Medulla oblongata (tissue), 1 donor: ENCODE measurements at regions not wholly inside any gene's neighbourhood (a gene's known extent, or its start where the extent isn't known, plus 50 kb on each side); places are given as distances from the start of the nearest gene placed in this dataset.

Experiments
- DNase-seq: peaks from one replicate; pipeline ENCODE4 v3.0.0-alpha.2; 2015; ENCODE audit errors: extremely low spot score

- peak; percentile 4 for DNase-seq
Measured at GRCh38 chr7:19442016-19442785, 266.6 kb downstream of the POLR1F start.

GRCh38 chr7:19439517-19439916 lies 269.3 kb downstream of the POLR1F start:
- DNase-seq = no peak

DNA sequence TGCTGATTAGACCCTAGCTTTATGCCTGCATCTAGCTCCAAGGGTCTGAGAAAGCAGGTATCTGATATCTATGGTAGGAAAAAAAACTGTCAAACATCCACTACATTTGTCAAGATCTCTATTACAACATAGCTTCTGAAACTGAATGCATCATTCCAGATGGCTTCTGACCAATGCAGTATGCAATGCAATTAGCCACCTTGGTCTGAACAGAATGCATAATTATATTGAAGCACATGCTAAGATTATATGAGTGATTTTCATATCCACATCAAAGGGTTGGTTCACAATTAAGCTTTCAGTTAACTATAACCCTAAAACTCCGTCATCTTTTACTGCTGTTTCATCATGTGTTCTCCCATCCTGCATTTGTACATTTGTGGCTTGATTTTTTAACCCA lies 271.4 kb downstream of the POLR1F start:
- no peak for DNase-seq

DNA sequence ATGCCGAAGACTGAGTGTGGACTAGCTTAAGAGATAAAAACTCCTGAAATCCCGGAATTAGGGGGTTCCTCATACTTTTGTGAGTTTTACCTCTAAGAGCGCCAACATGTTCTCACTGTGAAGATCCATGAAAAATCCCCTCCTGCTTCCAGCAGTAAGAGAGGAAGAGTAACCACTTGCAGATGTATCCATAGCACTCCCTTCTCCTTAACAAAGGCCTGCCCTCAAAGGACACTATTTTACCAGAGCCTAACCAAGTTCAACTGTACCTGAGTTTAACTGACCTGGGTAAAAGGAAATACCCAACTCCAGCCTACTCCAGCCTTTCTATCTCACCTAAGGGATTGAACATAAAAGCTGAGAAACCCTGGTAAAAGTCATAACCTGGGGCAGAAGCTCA lies 280.9 kb downstream of the POLR1F start:
- DNase-seq = no peak

DNA sequence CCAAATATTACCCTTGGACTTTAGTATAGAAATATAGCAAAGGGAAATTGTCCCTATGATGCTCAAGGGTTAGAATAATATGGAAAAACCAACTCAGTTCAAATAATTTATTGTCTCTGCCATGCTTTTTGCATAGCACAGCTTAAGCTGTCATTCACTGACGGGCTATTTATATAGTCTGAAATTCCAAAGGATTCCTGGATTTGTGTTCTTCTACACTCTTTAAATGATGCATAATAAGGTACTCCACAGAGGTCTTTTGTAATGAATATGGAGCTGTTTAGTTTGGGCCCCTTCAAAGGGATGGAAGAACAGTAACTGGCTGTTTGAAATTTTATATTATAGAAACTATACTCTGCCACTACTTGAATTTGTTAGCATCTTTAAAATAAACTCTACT lies 276.6 kb upstream of the FERD3L start:
- no peak for DNase-seq

GRCh38 chr7:19417231-19417630 lies 272.0 kb upstream of the FERD3L start:
- DNase-seq = no peak

DNA sequence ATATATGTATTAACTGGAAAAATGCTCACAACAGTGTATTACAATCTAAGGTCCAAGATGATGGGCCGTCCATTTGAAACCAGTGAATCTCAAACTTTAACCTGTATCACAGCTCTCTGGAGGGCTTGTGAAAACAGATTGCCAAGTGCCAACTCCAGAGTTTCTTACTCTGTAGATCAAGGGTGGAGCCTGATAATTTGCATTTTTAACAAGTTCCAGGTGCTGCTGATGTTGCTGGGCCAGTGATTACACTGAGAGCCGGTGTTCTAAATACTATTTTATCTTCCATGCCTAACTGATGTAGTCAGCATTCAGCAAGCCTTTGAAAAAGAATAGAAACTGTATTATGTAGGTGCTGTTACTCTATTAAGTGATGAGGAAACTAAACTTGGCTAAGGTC lies 269.9 kb upstream of the FERD3L start:
- no peak for DNase-seq

- no peak for DNase-seq
Measured at GRCh38 chr7:19413443-19413965, 268.3 kb upstream of the FERD3L start.

DNA sequence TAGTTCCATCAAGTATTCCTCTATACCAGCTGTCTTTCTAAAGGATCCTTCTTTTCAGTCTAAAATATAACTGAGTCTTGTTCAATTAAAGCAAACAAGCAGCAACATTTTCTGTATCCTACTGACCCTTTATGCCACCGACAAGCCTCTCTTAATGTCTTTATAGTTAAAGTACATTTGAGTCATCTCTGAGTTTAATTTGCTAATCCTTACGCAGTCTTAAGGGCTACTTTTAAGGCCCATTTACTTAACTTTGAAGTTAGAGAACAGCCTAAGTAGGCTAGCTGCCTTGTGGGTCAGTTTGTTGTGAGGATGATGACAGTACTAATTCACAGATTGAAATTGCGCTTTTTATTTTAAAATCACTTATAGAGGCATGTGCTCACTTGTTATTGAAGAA lies 265.5 kb upstream of the FERD3L start:
- no peak for DNase-seq

GRCh38 chr7:19410106-19410505 lies 264.9 kb upstream of the FERD3L start:
- DNase-seq = no peak

DNA sequence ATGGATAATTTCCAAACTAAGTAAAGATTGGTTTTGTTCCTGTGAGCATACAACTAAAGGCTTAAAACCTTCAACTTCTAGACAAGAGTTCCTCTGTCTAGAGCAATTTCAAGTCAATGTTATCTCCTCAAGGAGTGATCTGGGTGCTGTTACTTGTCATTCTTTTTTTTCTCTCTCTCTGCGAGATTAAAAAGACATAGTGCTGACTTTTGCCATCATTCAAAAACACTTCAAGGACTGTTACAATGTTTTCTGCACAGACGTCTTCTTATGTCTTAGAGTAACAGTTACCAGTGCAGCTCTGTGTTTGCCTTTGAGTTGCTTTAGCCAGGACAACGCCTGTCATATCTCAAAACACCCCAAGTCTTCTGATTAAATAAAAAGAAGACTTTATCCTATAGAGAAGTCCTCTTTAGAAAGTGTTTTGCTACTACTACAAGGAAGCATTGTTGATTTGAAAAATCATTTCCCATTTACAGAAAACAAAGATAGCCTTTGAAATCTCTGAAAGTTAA lies 263.5 kb upstream of the FERD3L start:
- DNase-seq = no peak

GRCh38 chr7:19407270-19407669 lies 262.0 kb upstream of the FERD3L start:
- no peak for DNase-seq

- DNase-seq = no peak
Measured at GRCh38 chr7:19405541-19405940, 260.3 kb upstream of the FERD3L start.

DNA sequence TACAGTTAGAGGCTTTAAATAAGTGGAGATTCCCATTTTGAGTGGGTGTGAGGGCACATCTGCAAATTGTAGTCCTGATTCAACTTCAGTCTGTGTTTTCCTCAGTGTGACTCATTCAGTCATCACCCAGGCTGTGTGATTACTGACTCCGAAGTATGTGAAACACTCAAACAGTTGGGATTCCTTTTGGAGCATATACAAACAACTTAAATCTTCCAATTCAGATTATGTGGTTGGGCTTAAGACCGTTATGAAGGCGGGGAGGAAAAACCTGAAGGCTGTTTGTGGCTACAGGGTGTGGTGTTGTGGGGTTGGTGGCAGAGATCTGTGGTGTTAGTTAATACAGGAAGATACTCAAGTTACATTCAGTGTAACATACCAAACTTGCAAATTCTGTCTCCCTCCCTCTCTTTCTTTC lies 259.7 kb upstream of the FERD3L start:
- no peak for DNase-seq

- no peak for DNase-seq
Measured at GRCh38 chr7:19403691-19404090, 258.5 kb upstream of the FERD3L start.

GRCh38 chr7:19401461-19401860 lies 256.2 kb upstream of the FERD3L start:
- DNase-seq = no peak

- no peak for DNase-seq
Measured at GRCh38 chr7:19400758-19401254, 255.6 kb upstream of the FERD3L start.

DNA sequence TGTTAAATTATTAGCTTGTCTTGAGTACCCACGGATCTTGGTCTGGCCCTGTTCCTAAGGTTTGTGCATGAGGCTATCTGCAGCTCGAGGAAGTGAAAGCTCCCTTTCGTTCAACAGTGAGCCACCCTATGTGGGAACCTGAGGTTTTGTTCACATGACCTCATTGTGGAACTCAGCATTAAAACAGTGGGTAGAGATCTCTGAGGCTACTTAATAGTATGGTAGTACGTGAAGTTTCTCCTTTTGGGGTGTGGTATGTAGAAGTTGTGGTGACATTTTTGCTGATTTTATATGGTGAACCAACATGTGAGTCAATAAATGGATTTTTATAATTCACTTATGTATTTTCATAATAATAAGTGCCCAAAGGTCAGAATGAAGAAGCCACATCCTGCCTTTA lies 252.7 kb upstream of the FERD3L start:
- peak; percentile 61 for DNase-seq

DNA sequence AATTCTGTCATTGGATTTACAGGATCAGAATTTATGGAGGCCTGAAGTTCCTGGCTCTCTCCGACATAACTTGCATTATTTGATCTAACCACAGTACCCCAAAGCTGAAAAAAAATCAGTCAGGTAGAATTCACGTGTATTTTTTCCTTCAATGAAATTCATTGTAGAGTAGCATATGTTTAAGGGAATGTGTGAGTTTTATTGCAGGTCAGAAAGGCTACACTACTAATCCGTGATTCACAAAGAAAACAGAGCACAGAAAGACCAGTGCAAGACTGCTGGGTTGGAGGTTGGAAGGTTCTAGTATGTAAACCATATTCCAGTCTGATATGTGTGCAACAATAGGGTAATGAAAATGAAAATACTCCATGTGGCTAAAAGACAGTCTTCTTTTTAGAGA lies 247.0 kb upstream of the FERD3L start:
- no peak for DNase-seq

GRCh38 chr7:19390795-19391194 lies 245.6 kb upstream of the FERD3L start:
- no peak for DNase-seq

- DNase-seq = no peak
Measured at GRCh38 chr7:19381321-19381720, 236.1 kb upstream of the FERD3L start.

DNA sequence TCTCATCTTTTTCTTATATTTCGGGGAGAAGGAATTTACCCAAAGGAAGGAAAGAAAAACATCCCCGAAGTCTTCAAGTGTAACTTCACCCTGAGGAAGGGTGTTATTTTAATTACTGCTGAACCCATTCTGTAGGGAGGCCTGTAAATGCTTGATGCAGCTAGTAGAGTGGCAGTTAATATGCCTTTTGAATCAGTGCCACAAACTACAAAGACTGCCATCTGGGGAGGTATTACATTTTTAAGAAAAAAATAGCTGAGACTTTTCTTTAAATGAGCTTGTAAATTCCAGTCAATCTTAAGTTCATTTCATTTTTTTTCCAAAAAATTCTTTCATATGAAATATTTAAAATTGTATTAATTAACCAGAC lies 233.1 kb upstream of the FERD3L start:
- no peak for DNase-seq

DNA sequence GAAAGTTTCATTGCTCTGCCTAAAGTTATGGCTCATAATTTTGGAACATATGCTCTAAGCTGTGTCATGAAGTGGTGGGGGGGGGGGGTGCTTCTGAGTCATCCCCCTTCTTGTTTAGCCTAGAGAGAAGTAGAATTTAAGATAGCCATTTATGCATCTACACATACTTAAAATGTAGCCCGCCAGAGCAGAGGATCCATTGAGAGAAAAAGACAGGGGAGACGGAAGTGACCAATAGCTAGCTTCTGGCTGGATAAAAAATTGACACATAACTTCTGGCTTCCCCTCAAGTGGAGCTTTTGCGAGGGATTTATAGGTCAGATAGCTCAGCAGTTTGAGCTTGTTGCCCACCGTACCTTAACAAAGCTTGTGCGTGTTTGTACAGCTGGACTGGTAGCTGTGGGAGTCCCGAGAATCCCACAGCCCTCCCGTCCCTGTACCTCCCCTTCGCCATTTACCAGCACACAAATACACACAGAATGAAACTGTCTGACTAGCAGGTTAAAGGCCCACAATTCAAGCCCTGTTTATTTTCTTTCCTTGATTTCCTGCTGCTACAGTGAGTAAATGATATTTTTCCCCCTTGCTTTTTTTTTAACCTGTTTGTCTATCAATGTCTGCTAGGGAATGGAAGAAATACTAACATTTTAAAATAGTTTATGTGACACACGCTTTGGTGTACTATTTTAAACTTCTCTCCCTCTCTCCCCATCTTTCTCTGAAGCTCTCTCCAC lies 232.6 kb upstream of the FERD3L start:
- DNase-seq = no peak
